ENCODE measurements at regions not wholly inside any gene's neighbourhood (a gene's known extent, or its start where the extent isn't known, plus 50 kb on each side); places are given as distances from the start of the nearest gene placed in this dataset.
"Not testable (repeated sequence)": the region's sequence is repeated elsewhere in the genome, so short reads cannot be mapped to it uniquely, and the experiment has no call there.

DNA sequence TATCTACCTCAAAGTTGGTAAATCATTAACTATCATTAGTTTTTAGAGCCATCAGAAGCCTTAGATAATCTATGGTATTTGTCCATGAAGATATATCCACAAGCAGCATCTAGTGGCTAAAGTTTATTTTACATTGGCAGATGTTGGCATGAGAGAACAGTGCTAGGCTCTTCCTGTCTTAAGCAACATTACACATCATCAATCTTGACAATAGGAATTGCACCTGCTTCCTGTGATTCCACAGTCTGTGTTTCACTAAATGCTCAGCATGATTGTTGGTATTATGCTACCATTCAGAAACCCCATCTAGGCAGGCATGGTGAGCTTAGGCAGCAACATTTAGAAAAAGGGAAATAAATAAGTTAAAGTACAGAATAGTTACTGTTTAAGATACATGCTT is 246.6 kb downstream of the SLCO4C1 start:
- TF ChIP-seq, protein P1, sequence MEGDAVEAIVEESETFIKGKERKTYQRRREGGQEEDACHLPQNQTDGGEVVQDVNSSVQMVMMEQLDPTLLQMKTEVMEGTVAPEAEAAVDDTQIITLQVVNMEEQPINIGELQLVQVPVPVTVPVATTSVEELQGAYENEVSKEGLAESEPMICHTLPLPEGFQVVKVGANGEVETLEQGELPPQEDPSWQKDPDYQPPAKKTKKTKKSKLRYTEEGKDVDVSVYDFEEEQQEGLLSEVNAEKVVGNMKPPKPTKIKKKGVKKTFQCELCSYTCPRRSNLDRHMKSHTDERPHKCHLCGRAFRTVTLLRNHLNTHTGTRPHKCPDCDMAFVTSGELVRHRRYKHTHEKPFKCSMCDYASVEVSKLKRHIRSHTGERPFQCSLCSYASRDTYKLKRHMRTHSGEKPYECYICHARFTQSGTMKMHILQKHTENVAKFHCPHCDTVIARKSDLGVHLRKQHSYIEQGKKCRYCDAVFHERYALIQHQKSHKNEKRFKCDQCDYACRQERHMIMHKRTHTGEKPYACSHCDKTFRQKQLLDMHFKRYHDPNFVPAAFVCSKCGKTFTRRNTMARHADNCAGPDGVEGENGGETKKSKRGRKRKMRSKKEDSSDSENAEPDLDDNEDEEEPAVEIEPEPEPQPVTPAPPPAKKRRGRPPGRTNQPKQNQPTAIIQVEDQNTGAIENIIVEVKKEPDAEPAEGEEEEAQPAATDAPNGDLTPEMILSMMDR (IDR thresholded peaks at IDR 0.05; ENCODE audit: low read depth, low read length, missing control alignments) = no peak
- DNase-seq (ENCODE audit: low read depth) = no peak

DNA sequence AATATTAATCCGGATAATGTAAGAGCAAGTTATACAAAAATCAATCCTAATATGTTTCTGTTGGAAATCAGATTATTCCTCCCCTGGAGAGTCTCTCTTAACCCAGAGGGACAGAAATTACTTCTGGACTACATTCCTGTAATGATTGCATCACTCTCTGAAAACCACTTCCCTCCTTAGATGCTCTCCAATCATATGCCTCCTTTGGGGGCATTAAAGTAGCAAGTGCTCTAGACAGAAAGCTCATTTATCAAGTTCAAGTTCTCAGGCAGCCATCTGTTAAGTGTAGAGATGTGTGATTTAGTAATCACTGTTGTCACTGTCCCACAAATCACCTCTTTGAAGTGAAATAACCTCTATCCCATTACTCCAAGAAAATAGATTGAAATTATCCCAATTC is 247.1 kb downstream of the SLCO4C1 start:
- H3K4me3 ChIP-seq (ENCODE audit: low read depth, low read length) = no peak overlapping the region
- TF ChIP-seq, protein P1 (IDR thresholded peaks at IDR 0.05; ENCODE audit: low read depth, low read length, missing control alignments) = no peak
- no peak for DNase-seq (ENCODE audit: low read depth)

More for the DNA sequence above, 246.6 kb downstream of the SLCO4C1 start:
- H3K4me3 ChIP-seq (ENCODE audit: low read depth, low read length) = no peak overlapping the region

DNA sequence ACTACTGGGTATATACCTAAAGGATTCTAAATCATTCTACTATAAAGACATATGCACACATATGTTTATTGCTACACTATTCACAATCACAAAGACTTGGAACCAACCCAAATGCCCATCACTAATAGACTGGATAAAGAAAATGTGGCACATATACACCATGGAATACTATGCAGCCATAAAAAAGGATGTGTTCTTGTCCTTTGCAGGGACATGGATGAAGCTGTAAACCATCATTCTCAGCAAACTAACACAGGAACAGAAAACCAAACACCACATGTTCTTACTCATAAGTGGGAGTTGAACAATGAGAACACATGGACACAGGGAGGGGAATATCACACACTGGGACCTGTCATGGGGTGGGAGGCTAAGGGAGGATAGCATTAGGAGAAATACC is 249.0 kb downstream of the SLCO4C1 start:
- not testable (repeated sequence) for DNase-seq (ENCODE audit: low read depth); H3K4me3 ChIP-seq (ENCODE audit: low read depth, low read length)

DNA sequence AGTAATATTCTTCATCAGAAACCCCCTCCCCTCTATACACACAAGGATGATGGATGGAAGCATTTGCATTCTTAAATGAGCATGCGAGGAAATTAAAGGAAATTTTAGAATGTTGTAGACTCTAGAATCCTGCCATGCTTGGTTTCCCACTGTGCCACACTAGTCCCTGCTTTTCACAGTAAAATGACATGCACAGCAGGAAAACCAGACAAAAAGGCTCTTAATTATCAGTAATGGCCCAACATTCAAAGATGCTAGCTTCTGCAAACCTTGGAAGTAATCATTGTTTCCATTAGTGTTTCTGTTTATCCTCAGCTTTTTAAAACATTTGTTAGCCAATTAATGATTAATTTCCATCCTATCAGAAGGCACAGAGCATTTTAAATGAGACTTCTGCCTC is 255.8 kb downstream of the SLCO4C1 start:
- TF ChIP-seq, protein P1 (IDR thresholded peaks at IDR 0.05; ENCODE audit: low read depth, low read length, missing control alignments) = no peak
- no peak for DNase-seq (ENCODE audit: low read depth)
- no peak overlapping the region for H3K4me3 ChIP-seq (ENCODE audit: low read depth, low read length)

DNA sequence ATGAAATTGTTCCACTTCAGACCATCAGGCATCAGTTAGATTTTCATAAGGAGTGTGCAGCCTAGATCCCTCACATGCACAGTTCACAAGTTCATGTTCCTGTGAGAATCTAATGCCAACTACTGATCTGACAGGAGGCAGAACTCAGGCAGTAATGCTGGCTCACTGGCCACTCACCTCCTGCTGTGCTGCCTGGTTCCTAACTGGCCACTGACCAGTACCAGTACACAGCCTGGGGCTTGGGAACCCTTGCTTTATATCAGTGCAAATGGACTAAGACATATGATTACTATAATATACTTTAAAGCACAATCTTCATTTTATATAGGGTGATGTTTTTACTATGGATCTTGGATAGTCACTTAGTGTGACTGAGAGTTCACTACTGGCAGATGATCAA is 259.2 kb downstream of the SLCO4C1 start:
- no peak overlapping the region for H3K4me3 ChIP-seq (ENCODE audit: low read depth, low read length)
- DNase-seq (ENCODE audit: low read depth) = no peak
- TF ChIP-seq, protein P1 (IDR thresholded peaks at IDR 0.05; ENCODE audit: low read depth, low read length, missing control alignments) = no peak

DNA sequence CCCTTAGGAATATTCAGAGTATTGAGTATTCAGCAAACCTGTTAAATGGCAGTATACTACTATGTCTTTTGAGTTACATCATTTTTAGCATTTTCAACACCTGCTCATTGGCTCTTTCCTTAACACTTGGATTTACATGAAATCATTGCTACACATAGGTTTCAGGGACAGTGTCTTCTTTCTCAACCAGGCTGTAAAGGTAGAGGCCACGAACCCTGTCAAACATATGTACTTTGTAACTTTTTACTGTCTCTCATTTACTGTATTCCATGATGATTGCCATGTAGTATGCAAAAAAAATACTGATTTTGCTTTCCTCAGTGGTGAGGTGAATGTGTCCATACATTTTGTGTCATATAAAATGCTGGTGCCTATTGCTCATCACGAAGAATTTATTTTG is 264.4 kb downstream of the SLCO4C1 start:
- no peak for DNase-seq (ENCODE audit: low read depth)
- TF ChIP-seq, protein P1 (IDR thresholded peaks at IDR 0.05; ENCODE audit: low read depth, low read length, missing control alignments) = no peak
- H3K4me3 ChIP-seq (ENCODE audit: low read depth, low read length) = no peak overlapping the region

DNA sequence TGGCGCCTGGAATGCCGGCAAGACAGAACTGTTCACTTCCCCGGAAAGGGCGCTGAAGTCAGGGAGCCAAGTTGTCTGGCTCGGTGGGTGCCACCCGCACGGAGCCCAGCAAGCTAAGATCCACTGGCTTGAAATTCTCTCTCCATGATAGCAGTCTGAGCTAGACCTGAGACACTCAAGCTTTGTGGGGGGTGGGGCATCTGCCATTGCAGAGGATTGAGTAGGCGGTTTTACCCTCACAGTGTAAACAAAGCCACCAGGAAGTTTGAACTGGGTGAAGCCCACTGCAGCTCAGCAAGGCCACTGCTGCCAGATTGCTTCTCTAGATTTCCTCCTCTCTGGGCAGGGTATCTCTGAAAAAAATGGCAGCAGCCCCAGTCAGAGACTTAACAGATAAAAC is 277.4 kb downstream of the SLCO4C1 start:
- TF ChIP-seq, protein P1 (IDR thresholded peaks at IDR 0.05; ENCODE audit: low read depth, low read length, missing control alignments) = no peak
- DNase-seq (ENCODE audit: low read depth) = no peak
- no peak overlapping the region for H3K4me3 ChIP-seq (ENCODE audit: low read depth, low read length)

DNA sequence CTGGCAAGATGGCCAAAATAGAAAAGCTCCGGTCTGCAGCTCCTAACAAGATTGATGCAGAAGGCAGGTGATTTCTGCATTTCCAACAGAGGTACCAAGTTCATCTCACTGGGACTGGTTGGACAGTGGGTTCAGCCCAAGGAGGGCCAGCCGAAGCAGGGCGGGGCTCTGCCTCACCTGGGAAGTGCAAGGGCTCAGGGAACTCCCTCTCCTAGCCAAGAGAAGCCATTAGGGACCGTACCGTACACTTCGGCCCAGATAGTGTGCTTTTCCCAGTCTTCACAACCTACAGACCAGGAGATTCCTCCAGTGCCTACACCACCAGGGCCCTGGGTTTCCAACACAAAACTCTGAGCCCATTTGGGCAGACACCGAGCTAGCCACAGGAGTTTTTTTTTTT is 277.8 kb downstream of the SLCO4C1 start:
- DNase-seq (ENCODE audit: low read depth) = no peak
- TF ChIP-seq, protein P1 (IDR thresholded peaks at IDR 0.05; ENCODE audit: low read depth, low read length, missing control alignments) = no peak
- no peak overlapping the region for H3K4me3 ChIP-seq (ENCODE audit: low read depth, low read length)
